Esophagus squamous epithelium (tissue), 5 donors: ENCODE measurements at regions not wholly inside any gene's neighbourhood (a gene's known extent, or its start where the extent isn't known, plus 50 kb on each side); places are given as distances from the start of the nearest gene placed in this dataset.

Experiments used
- DNase-seq: peaks from one replicate; lab custom pipeline; 2025; lab: John Stamatoyannopoulos, UW
- H3K27ac ChIP-seq, 4 donors: fragments of 200-600 bp; sonication (generic); one replicate each; pipeline ENCODE4 v1.5.1; 2016 to 2019; ENCODE audit warnings: mild to moderate bottlenecking in 1 of 4
- H3K27me3 ChIP-seq, 4 donors: fragments of 200-600 bp; sonication (generic); 1 replicate in 3 of 4; 2 replicates in 1 of 4; pipeline versions ENCODE4 v1.5.1 to v1.6.0; 2017 to 2021; ENCODE audit warnings: antibody characterized with exemption in 1 of 4
- H3K36me3 ChIP-seq, 3 donors: fragments of 200-600 bp; sonication (generic); one replicate each; pipeline ENCODE4 v1.5.1; 2016 to 2019
- H3K4me1 ChIP-seq, 3 donors: fragments of 200-600 bp; sonication (generic); one replicate each; pipeline ENCODE4 v1.5.1; 2017 to 2019
- H3K4me3 ChIP-seq, 4 donors: fragments of 200-600 bp; sonication (generic); 1 replicate in 3 of 4; 2 replicates in 1 of 4; pipeline ENCODE4 v1.5.1; 2016 to 2019; ENCODE audit warnings: mild to moderate bottlenecking in 2 of 4, moderate library complexity in 1 of 4
- H3K9me3 ChIP-seq, 3 donors: fragments of 200-600 bp; sonication (generic); one replicate each; pipeline ENCODE4 v1.5.1; 2016 to 2019
- CTCF ChIP-seq, 6 experiments: fragments of 450-650 bp in 4 of 6; fragments of 200-600 bp in 2 of 6; sonication (generic) in 2 of 6; IDR thresholded peaks; one replicate each; pipeline ENCODE4 v1.5.1; 2016 to 2019; ENCODE audit warnings: antibody characterized with exemption in 6 of 6, mild to moderate bottlenecking in 4 of 6, moderate library complexity in 4 of 6
- POLR2A ChIP-seq, 4 donors: fragments of 450-650 bp; IDR thresholded peaks; one replicate each; pipeline ENCODE4 v1.6.1; 2017; ENCODE audit warnings: antibody characterized with exemption in 4 of 4, mild to moderate bottlenecking in 4 of 4, moderate library complexity in 3 of 4
- WGBS, 2 donors: methylation state at CpG; one replicate each; pipeline ENCODE4 v1.1.5; 2018; 5-methylcytosine and 5-hydroxymethylcytosine counted together
- intact Hi-C: fragments of 100-400 bp; cut with DNase I; formaldehyde crosslinking; loops from one replicate; pipeline ENCODE4 v1.15.0; 2022
- donor health status: DM: yes; HTN: yes; CAD: no.

GRCh38 chr17:77316191-77316641, 175.4 kb downstream of the SEC14L1 start:
- 39 to 43% methylated on average over 2 to 6 of the region's 14 CpGs for WGBS, 2 donors
- no peaks in the 10 kb centered on the region for H3K27me3 ChIP-seq
- no peaks in the 10 kb centered on the region for H3K9me3 ChIP-seq
- TF ChIP-seq POLR2A (IDR thresholded peaks at IDR 0.05) (no peak), CTCF (IDR thresholded peaks at IDR 0.05) (no peak)
- peaks cover 36 to 83% (median 46%) of the 10 kb centered on the region in 3 donors for H3K4me1 ChIP-seq
- H3K4me3 ChIP-seq: no peak overlapping the region
- peak overlapping the region; percentile 22 to 50 (median 39) for H3K27ac ChIP-seq
- H3K36me3 ChIP-seq: peaks cover 0 to 11% (median 0%) of the 10 kb centered on the region in 3 donors
- DNase-seq: no peak
- intact Hi-C loops: no loop called here

- 88 to 92% methylated on average over 8 of the region's 8 CpGs for WGBS, 2 donors
- H3K9me3 ChIP-seq: no peaks in the 10 kb centered on the region
- no peak overlapping the region for H3K4me3 ChIP-seq
- TF ChIP-seq POLR2A (IDR thresholded peaks at IDR 0.05): no peak
- TF ChIP-seq CTCF (IDR thresholded peaks at IDR 0.05): no peak
- intact Hi-C loops: no loop called here
- no peak for DNase-seq
- peaks cover 0 to 10% (median 0%) of the 10 kb centered on the region in 3 donors for H3K36me3 ChIP-seq
- H3K27me3 ChIP-seq: no peaks in the 10 kb centered on the region
- H3K4me1 ChIP-seq: peaks cover 38 to 83% (median 50%) of the 10 kb centered on the region in 3 donors
- H3K27ac ChIP-seq: peak overlapping the region in 3 of 4 donors; percentile 22 to 50 (median 43)
Observed at GRCh38 chr17:77316651-77317050, 175.9 kb downstream of the SEC14L1 start.

GRCh38 chr17:77317091-77317750, 176.5 kb downstream of the SEC14L1 start:
- WGBS, 2 donors: 82 to 88% methylated on average over 10 to 16 of the region's 16 CpGs
- Histone ChIP-seq H3K36me3 (peaks cover 0 to 4% (median 0%) of the 10 kb centered on the region in 3 donors), H3K4me3 (no peak overlapping the region), H3K27me3 (no peaks in the 10 kb centered on the region), H3K27ac (peak overlapping the region in 1 of 4 donors; percentile 43), H3K9me3 (no peaks in the 10 kb centered on the region), H3K4me1 (peaks cover 43 to 88% (median 56%) of the 10 kb centered on the region in 3 donors)
- DNase-seq: no peak
- no peak for TF ChIP-seq POLR2A (IDR thresholded peaks at IDR 0.05)
- no peak for TF ChIP-seq CTCF (IDR thresholded peaks at IDR 0.05)
- intact Hi-C loops: no loop called here

- no peak overlapping the region for H3K4me3 ChIP-seq
- TF ChIP-seq POLR2A (IDR thresholded peaks at IDR 0.05): no peak
- no peak for TF ChIP-seq CTCF (IDR thresholded peaks at IDR 0.05)
- no peak for DNase-seq
- intact Hi-C loops: no loop called here
- H3K4me1 ChIP-seq: peaks cover 49 to 88% (median 62%) of the 10 kb centered on the region in 3 donors
- no peaks in the 10 kb centered on the region for H3K36me3 ChIP-seq
- no peaks in the 10 kb centered on the region for H3K9me3 ChIP-seq
- WGBS, 2 donors: 94 to 96% methylated on average over 7 of the region's 7 CpGs
- H3K27me3 ChIP-seq: no peaks in the 10 kb centered on the region
- peak overlapping the region in 2 of 4 donors; percentile 89 to 94 for H3K27ac ChIP-seq
Observed at GRCh38 chr17:77318021-77318420, 177.3 kb downstream of the SEC14L1 start.

- 24 to 33% methylated on average over 5 to 7 of the region's 14 CpGs for WGBS, 2 donors
- peaks cover 50 to 88% (median 62%) of the 10 kb centered on the region in 3 donors for H3K4me1 ChIP-seq
Observed at GRCh38 chr17:77318491-77319210, 177.9 kb downstream of the SEC14L1 start.

More at GRCh38 chr17:77318491-77319210, 177.9 kb downstream of the SEC14L1 start:
- no peak for DNase-seq
- no peaks in the 10 kb centered on the region for H3K9me3 ChIP-seq
- intact Hi-C loops: no loop called here
- H3K4me3 ChIP-seq: peak overlapping the region; percentile 28 to 67 (median 52)
- H3K36me3 ChIP-seq: no peaks in the 10 kb centered on the region
- no peaks in the 10 kb centered on the region for H3K27me3 ChIP-seq
- peak overlapping the region; percentile 89 to 97 (median 93) for H3K27ac ChIP-seq
- no peak for TF ChIP-seq CTCF (IDR thresholded peaks at IDR 0.05)
- no peak for TF ChIP-seq POLR2A (IDR thresholded peaks at IDR 0.05)
